Astrocyte of the cerebellum (primary cell): ENCODE measurements at regions not wholly inside any gene's neighbourhood (a gene's known extent, or its start where the extent isn't known, plus 50 kb on each side); places are given as distances from the start of the nearest gene placed in this dataset.

Experiments used
- DNase-seq: peaks from one replicate; pipeline ENCODE4 v3.0.0-alpha.2; 2011; ENCODE audit warnings: low read depth
- H3K4me3 ChIP-seq: 2 replicates; pipeline ENCODE4 v1.5.1; 2011; ENCODE audit warnings: mild to moderate bottlenecking, low read depth, low read length, moderate library complexity
- in situ Hi-C: cut with HindIII; loops from 2 replicates; pipeline ENCODE4 v1.10.0; 2017; ENCODE audit warnings: low sequenced_read_pairs
- TF ChIP-seq, protein P1 (sequence below): IDR thresholded peaks from 2 replicates; pipeline ENCODE4 v1.5.1; 2012; ENCODE audit warnings: low read length, low read depth, moderate library complexity, mild to moderate bottlenecking; ENCODE audit errors: missing control alignments

DNA sequence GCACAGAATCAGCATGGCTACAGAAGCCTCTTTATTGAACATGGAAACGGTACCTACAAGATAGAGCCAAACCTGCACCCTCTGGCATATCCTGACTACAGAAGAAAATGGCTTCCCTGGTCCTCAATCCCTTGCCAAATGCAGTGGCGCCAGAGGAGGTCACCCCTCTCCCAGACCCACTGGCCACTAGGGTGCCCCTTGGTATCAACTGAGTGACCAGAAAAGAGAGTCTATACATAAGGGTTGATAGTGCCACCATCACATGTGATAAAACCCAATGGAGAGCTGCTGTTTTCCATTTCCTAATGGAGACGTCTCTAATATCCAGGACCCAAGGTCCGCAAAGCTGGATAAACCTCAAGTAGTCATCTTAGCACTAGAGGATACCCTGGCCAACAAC lies 52.7 kb upstream of the ALK start:
- H3K4me3 ChIP-seq, result no peak overlapping the region
- in situ Hi-C loops, result no loop called here
- DNase-seq, result no peak
- TF ChIP-seq, protein P1, sequence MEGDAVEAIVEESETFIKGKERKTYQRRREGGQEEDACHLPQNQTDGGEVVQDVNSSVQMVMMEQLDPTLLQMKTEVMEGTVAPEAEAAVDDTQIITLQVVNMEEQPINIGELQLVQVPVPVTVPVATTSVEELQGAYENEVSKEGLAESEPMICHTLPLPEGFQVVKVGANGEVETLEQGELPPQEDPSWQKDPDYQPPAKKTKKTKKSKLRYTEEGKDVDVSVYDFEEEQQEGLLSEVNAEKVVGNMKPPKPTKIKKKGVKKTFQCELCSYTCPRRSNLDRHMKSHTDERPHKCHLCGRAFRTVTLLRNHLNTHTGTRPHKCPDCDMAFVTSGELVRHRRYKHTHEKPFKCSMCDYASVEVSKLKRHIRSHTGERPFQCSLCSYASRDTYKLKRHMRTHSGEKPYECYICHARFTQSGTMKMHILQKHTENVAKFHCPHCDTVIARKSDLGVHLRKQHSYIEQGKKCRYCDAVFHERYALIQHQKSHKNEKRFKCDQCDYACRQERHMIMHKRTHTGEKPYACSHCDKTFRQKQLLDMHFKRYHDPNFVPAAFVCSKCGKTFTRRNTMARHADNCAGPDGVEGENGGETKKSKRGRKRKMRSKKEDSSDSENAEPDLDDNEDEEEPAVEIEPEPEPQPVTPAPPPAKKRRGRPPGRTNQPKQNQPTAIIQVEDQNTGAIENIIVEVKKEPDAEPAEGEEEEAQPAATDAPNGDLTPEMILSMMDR, result no peak

DNA sequence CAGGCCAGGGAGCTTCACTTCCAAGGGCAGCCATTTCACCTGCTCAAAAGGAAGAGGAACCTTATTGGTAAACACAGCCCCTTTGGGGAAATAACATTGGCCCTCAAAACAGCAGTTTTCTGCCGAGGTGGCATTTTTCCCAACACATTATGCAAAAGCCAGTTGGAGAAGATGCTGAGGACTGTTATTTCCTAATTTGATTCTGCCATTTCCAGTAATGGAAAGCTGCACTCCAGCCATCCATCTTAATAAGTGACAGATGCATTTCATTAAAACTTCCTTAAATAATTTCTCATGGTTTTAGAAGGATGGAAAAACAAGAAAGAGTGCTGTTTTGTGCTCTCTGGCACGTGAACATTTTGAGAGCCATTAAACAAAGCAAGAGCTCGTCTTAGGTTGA lies 55.9 kb upstream of the ALK start:
- TF ChIP-seq, protein P1, result no peak
- DNase-seq, result no peak
- in situ Hi-C loops, result no loop called here
- H3K4me3 ChIP-seq, result no peak overlapping the region

DNA sequence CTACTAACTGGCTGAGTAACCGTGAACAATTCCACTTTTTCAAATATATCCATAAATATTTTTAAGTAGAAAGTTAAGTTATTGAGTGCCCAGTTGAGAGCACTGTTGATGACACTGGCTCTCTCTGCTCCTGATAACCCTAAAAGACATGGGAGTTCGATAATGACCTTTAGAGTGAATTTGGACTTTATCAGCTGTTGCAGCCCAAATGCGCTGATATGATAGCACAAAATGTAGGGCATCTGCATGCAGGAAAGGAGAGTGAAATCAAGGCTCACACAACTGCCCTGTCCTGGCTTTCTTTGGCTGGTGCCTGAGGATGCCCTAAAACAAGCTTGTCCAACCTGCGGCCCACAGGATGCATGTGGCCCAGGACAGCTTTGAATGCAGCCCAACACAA lies 60.0 kb upstream of the ALK start:
- no peak for DNase-seq
- no peak overlapping the region for H3K4me3 ChIP-seq
- in situ Hi-C loops, result no loop called here
- TF ChIP-seq, protein P1, result no peak

DNA sequence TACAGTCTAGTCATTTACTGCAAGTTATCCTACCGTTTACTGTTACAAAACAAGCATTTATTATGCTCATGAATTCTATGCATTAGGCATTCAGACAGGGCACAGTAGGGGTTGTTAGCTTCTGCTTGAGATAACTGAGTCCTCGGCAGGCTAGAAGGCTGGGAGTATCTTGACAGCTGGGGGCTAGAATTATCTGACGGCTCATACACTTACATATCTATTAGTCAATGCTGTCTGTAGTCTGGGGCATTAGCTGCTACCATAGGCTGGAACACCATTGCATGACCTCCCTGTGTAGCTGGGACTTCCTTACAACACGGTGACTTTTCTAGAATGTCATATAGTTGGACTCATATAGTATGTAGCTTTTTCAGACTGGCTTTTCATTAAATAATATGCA lies 61.9 kb upstream of the ALK start:
- H3K4me3 ChIP-seq, result no peak overlapping the region
- in situ Hi-C loops, result no loop called here
- DNase-seq, result no peak
- TF ChIP-seq, protein P1, result no peak

DNA sequence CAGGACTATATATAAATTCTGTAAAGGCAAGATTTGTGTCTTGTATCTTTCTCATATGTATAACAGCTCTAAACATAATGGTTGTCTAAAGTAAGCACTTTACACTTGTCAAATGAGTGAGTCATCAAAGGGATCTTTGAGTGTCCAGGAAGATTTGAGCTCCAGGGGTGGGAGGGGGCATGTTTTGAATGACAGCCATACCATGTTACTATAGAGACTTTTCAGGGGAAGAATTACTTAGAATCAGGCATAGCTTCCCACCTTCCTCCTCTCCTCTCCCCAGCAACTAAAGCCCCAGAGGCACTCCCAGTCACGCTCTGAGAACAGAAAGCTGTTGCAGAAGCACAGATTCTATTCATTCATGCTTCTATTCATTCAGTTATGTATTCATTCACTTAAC lies 65.8 kb upstream of the ALK start:
- no peak for DNase-seq
- TF ChIP-seq, protein P1, result no peak
- in situ Hi-C loops, result no loop called here
- H3K4me3 ChIP-seq, result no peak overlapping the region

DNA sequence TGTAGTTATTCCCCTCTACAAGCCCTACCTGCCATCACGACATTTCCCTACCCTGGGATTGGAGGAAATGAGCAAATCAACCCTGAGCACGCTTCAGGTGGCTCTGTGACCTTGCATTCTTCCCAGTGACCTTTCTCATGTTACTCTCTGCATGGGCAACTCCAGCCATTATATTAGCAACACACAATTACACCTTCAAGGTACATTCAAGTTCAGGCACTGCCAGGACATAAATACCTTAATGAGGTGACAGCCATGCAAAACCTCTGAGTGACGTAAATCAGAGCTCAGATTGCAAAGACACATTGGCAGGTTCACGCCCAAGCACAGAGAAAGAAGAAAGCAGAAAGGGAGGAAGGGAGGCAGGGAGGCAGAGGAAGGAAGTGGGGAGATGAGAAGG lies 68.7 kb upstream of the ALK start:
- H3K4me3 ChIP-seq, result no peak overlapping the region
- in situ Hi-C loops, result no loop called here
- no peak for DNase-seq
- TF ChIP-seq, protein P1, result no peak

DNA sequence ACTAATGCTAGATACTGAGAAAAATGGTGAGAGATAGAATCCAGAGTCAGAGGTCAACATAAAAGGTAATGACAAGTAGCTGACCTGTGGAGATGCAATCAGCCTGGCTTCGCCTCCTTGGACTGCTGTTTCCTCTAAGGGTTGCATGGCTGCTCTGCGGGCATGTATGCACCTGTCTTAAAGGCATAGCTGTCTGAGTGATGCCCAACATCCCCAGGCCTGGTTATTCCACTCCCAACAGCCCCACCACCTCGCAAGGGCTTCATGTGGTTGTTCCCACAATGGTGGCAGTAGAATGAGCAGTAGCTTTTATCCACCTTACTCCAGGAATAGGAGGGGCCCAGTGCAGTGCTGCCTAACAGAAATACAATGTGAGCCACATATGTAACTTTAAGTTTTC lies 69.7 kb upstream of the ALK start:
- in situ Hi-C loops, result no loop called here
- no peak overlapping the region for H3K4me3 ChIP-seq
- no peak for DNase-seq
- TF ChIP-seq, protein P1, result no peak
